ENCODE measurements at regions not wholly inside any gene's neighbourhood (a gene's known extent, or its start where the extent isn't known, plus 50 kb on each side); places are given as distances from the start of the nearest gene placed in this dataset.

DNA sequence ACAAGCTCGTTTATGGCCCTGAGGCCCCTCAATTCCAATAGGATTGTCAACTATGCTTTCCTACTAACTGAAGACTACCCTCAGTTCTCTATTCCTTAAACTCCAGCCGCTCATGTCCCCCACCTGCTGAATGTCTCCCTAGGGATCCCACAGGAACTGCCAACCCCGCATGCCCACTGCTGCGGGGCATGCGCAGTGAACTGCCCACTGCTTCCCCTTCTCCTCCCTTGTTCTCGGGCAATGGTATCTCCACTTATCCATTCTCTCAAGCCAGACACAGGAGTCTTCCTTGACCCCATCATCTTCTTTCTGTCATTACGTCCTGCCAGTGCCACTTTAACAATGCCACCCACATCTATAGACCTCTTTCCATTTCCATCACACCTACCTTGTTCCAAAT lies 90.0 kb downstream of the FGF18 start:
- no peak for DNase-seq (ENCODE audit: low read depth)
- Histone ChIP-seq H3K27me3 (ENCODE audit: control insufficient read depth, insufficient read depth, low read length) (no peaks in the 10 kb centered on the region), H3K4me3 (ENCODE audit: low read depth, low read length) (no peak overlapping the region), H3K36me3 (ENCODE audit: control insufficient read depth, insufficient read depth, low read length) (no peaks in the 10 kb centered on the region)
- TF ChIP-seq, protein P1, sequence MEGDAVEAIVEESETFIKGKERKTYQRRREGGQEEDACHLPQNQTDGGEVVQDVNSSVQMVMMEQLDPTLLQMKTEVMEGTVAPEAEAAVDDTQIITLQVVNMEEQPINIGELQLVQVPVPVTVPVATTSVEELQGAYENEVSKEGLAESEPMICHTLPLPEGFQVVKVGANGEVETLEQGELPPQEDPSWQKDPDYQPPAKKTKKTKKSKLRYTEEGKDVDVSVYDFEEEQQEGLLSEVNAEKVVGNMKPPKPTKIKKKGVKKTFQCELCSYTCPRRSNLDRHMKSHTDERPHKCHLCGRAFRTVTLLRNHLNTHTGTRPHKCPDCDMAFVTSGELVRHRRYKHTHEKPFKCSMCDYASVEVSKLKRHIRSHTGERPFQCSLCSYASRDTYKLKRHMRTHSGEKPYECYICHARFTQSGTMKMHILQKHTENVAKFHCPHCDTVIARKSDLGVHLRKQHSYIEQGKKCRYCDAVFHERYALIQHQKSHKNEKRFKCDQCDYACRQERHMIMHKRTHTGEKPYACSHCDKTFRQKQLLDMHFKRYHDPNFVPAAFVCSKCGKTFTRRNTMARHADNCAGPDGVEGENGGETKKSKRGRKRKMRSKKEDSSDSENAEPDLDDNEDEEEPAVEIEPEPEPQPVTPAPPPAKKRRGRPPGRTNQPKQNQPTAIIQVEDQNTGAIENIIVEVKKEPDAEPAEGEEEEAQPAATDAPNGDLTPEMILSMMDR (IDR thresholded peaks at IDR 0.05; ENCODE audit: insufficient read depth, low read length, poor library complexity, severe bottlenecking) = no peak

DNA sequence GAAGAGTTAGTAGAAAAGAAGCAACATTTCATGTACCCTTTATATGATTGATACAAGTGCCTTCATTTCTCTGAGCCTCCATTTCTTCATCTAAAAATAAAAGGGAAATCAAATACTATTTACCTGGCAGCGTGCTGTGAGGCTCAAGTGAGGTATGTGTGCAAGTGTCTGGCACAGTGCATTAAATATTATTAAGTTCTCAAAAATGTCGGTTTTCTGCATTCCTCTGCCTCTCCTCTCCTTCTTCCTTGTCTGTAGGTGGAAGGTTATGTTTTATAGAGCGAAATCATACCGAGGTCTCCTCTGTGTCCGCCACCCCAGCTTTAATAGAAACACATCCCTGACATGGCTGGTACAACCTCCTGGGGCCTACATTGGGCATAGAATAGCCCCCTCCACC lies 93.0 kb downstream of the FGF18 start:
- no peak for DNase-seq (ENCODE audit: low read depth)
- no peaks in the 10 kb centered on the region for H3K36me3 ChIP-seq (ENCODE audit: control insufficient read depth, insufficient read depth, low read length)

DNA sequence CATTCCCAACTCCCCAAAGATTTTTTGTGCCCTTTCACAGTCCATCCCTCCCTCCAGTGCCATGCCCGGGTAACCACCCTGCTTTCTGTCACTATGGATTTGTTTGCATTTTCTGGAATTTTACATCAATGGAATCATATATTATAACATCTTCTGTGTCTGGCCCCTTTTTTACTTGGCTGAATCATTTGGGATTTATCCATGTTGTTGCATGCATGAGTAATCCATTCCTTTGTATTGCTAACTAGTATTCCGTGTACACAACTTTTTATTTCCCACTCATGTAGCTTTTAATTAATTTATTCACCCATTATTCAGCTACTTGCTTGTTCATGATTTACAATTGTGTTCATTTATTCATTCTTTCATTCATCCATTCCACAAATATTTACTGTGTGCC lies 94.1 kb downstream of the FGF18 start:
- TF ChIP-seq, protein P1 (IDR thresholded peaks at IDR 0.05; ENCODE audit: insufficient read depth, low read length, poor library complexity, severe bottlenecking) = no peak
- no peaks in the 10 kb centered on the region for H3K27me3 ChIP-seq (ENCODE audit: control insufficient read depth, insufficient read depth, low read length)
- no peak for DNase-seq (ENCODE audit: low read depth)
- no peaks in the 10 kb centered on the region for H3K36me3 ChIP-seq (ENCODE audit: control insufficient read depth, insufficient read depth, low read length)
- no peak overlapping the region for H3K4me3 ChIP-seq (ENCODE audit: low read depth, low read length)

More for the DNA sequence above, 93.0 kb downstream of the FGF18 start:
- TF ChIP-seq, protein P1 (IDR thresholded peaks at IDR 0.05; ENCODE audit: insufficient read depth, low read length, poor library complexity, severe bottlenecking) = no peak
- Histone ChIP-seq H3K4me3 (ENCODE audit: low read depth, low read length) (no peak overlapping the region), H3K27me3 (ENCODE audit: control insufficient read depth, insufficient read depth, low read length) (no peaks in the 10 kb centered on the region)

DNA sequence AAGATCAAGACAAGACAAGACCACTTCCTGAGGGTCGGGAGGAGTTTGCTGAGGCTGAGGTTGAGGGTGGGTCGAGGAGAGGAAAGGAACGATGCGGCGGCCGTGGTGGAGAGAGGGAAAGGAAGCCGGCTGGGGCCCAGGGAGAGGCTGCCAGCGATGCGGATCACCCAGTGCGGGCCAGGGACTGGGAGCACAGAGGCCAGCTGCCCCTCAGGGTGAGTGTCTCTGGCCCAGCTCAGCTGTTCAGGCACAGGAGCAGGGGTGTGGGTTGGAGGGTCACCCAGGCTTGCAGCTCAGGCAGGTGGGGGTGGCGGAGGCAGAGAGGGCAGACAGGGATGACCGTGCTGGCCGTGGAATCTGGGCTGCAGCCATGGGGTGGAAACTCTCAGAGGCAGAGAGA lies 99.5 kb downstream of the FGF18 start:
- no peaks in the 10 kb centered on the region for H3K36me3 ChIP-seq (ENCODE audit: control insufficient read depth, insufficient read depth, low read length)
- H3K27me3 ChIP-seq (ENCODE audit: control insufficient read depth, insufficient read depth, low read length) = no peaks in the 10 kb centered on the region
- TF ChIP-seq, protein P1 (IDR thresholded peaks at IDR 0.05; ENCODE audit: insufficient read depth, low read length, poor library complexity, severe bottlenecking) = no peak
- H3K4me3 ChIP-seq (ENCODE audit: low read depth, low read length) = no peak overlapping the region
- no peak for DNase-seq (ENCODE audit: low read depth)

DNA sequence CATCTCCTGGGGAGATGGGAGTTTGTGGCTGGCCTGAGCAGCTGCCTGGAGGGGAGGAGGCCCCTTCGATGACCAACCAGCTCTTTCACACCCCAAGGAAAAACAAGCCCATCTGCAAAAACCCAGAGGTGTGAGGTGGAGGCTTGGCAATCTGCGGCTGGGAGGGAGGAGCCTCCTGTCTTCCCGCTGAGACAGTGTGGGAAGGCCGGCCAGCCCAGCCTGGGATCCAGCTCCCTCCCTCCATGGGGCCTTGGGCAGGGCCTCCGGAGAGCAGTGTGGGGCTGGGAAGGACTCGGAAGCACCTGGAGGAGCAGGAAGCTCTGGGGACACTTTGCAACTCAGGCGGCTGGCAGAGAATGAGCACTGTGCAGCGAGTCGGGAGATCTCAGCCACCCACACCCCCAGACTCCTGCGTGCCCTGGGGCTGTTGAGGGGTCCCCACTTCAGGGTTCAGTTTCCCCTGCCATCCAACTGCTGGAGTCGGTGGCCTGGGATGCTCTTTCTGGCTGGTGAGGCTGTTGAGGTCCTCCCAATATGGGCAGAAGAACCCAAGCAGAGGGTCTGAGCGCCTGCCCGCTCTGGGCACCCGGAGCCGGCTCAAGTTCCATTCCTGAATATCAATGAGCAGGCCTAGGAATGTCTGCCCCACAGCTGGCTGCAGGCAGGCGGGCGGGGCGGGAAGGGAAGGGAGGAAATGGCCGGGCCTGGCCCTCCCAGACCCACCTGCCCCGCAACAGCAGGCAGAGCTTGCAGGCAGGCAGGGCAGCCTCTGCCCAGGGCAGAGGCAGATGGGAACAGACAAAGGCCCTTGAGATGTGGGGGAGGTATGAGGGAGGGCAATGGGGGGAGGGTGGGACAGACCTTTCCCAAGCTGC lies 101.1 kb downstream of the FGF18 start:
- H3K4me3 ChIP-seq (ENCODE audit: low read depth, low read length) = no peak overlapping the region
- H3K27me3 ChIP-seq (ENCODE audit: control insufficient read depth, insufficient read depth, low read length) = no peaks in the 10 kb centered on the region
- TF ChIP-seq, protein P1 (IDR thresholded peaks at IDR 0.05; ENCODE audit: insufficient read depth, low read length, poor library complexity, severe bottlenecking) = no peak
- no peaks in the 10 kb centered on the region for H3K36me3 ChIP-seq (ENCODE audit: control insufficient read depth, insufficient read depth, low read length)
- no peak for DNase-seq (ENCODE audit: low read depth)

DNA sequence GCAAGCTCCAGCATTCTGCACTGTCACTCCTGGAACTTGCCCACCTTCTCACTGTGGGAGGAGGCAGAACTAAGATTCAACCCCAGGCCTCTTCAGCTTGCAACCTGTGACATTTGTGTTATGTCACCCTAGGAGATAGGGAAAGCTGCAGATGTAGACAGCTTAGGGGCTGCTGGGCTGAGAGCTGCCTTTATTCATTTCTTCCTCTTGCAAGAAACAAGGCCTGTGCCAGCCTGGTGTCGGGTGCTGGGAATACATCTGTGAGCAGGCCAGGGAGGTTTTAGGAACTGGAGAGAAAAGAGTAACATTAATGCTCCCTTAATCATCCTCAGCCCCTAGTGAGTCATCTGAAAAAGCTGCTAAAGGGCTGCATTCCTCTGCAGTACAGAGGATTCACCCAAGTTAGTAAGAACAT lies 101.8 kb downstream of the FGF18 start:
- TF ChIP-seq, protein P1 (IDR thresholded peaks at IDR 0.05; ENCODE audit: insufficient read depth, low read length, poor library complexity, severe bottlenecking) = peak; percentile 7
- Histone ChIP-seq H3K27me3 (ENCODE audit: control insufficient read depth, insufficient read depth, low read length) (no peaks in the 10 kb centered on the region), H3K36me3 (ENCODE audit: control insufficient read depth, insufficient read depth, low read length) (no peaks in the 10 kb centered on the region), H3K4me3 (ENCODE audit: low read depth, low read length) (no peak overlapping the region)
- peak; percentile 83 for DNase-seq (ENCODE audit: low read depth)
